ENCODE measurements at regions not wholly inside any gene's neighbourhood (a gene's known extent, or its start where the extent isn't known, plus 50 kb on each side); places are given as distances from the start of the nearest gene placed in this dataset.

- TF ChIP-seq CTCF (conservative IDR thresholded peaks at IDR 0.05): no peak
- H3K27ac ChIP-seq: no peak overlapping the region
These were observed 325.9 kb downstream of the SATB2 start for GRCh38 chr2:199131876-199132275.

GRCh38 chr2:199131136-199131655 lies 326.5 kb downstream of the SATB2 start:
- TF ChIP-seq CTCF (conservative IDR thresholded peaks at IDR 0.05): no peak
- no peak overlapping the region for H3K27ac ChIP-seq

- no peak overlapping the region for H3K27ac ChIP-seq
- TF ChIP-seq CTCF (conservative IDR thresholded peaks at IDR 0.05): no peak
These were observed 327.2 kb downstream of the SATB2 start for GRCh38 chr2:199130501-199130900.

GRCh38 chr2:199128476-199129229 lies 329.1 kb downstream of the SATB2 start:
- TF ChIP-seq CTCF (conservative IDR thresholded peaks at IDR 0.05): no peak
- H3K27ac ChIP-seq: no peak overlapping the region

- no peak for TF ChIP-seq CTCF (conservative IDR thresholded peaks at IDR 0.05)
- H3K27ac ChIP-seq: no peak overlapping the region
These were observed 337.9 kb downstream of the SATB2 start for GRCh38 chr2:199119796-199120195.

GRCh38 chr2:199118673-199119112 lies 339.0 kb downstream of the SATB2 start:
- no peak overlapping the region for H3K27ac ChIP-seq
- TF ChIP-seq CTCF (conservative IDR thresholded peaks at IDR 0.05): no peak

GRCh38 chr2:199115169-199115568 lies 342.6 kb downstream of the SATB2 start:
- TF ChIP-seq CTCF (conservative IDR thresholded peaks at IDR 0.05): no peak
- H3K27ac ChIP-seq: no peak overlapping the region
